ENCODE measurements at regions not wholly inside any gene's neighbourhood (a gene's known extent, or its start where the extent isn't known, plus 50 kb on each side); places are given as distances from the start of the nearest gene placed in this dataset.
"Not testable (repeated sequence)": the region's sequence is repeated elsewhere in the genome, so short reads cannot be mapped to it uniquely, and the experiment has no call there.

DNA sequence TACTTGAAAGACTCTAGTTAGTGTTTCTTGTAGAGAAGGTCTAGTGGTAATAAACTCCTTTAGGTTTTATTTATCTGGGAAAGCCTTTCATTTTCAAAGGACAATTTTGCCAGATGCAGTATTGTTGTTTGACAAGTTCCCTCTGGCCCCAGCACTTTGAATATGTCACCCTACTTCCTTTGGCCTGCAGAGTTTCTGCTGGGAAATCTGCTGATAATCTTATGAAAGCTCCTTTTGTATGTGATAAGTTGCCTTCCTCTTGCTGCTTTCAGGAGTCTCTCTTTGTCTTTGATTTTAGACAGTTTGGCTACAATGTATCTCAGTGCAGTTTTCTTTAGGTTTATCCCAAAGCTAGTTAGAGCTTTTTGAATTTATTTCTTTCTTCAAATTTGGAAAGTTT lies 106.2 kb upstream of the L3MBTL4 start:
- H3K4me1 Mint-ChIP-seq (ENCODE audit: unreplicated experiment), result no peaks in the 10 kb centered on the region
- no peak overlapping the region for H3K27ac Mint-ChIP-seq (ENCODE audit: unreplicated experiment)
- TF ChIP-seq, protein P1, sequence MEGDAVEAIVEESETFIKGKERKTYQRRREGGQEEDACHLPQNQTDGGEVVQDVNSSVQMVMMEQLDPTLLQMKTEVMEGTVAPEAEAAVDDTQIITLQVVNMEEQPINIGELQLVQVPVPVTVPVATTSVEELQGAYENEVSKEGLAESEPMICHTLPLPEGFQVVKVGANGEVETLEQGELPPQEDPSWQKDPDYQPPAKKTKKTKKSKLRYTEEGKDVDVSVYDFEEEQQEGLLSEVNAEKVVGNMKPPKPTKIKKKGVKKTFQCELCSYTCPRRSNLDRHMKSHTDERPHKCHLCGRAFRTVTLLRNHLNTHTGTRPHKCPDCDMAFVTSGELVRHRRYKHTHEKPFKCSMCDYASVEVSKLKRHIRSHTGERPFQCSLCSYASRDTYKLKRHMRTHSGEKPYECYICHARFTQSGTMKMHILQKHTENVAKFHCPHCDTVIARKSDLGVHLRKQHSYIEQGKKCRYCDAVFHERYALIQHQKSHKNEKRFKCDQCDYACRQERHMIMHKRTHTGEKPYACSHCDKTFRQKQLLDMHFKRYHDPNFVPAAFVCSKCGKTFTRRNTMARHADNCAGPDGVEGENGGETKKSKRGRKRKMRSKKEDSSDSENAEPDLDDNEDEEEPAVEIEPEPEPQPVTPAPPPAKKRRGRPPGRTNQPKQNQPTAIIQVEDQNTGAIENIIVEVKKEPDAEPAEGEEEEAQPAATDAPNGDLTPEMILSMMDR (IDR thresholded peaks at IDR 0.05), result no peak
- no peak for DNase-seq (ENCODE audit: extremely low spot score, unreplicated experiment)
- no peak overlapping the region for H3K4me3 Mint-ChIP-seq (ENCODE audit: unreplicated experiment)
- peaks cover 65% of the 10 kb centered on the region for H3K27me3 Mint-ChIP-seq (ENCODE audit: unreplicated experiment)
- H3K9me3 Mint-ChIP-seq (ENCODE audit: unreplicated experiment), result peaks cover 14% of the 10 kb centered on the region
- H3K36me3 Mint-ChIP-seq (ENCODE audit: unreplicated experiment), result peaks cover 3% of the 10 kb centered on the region

DNA sequence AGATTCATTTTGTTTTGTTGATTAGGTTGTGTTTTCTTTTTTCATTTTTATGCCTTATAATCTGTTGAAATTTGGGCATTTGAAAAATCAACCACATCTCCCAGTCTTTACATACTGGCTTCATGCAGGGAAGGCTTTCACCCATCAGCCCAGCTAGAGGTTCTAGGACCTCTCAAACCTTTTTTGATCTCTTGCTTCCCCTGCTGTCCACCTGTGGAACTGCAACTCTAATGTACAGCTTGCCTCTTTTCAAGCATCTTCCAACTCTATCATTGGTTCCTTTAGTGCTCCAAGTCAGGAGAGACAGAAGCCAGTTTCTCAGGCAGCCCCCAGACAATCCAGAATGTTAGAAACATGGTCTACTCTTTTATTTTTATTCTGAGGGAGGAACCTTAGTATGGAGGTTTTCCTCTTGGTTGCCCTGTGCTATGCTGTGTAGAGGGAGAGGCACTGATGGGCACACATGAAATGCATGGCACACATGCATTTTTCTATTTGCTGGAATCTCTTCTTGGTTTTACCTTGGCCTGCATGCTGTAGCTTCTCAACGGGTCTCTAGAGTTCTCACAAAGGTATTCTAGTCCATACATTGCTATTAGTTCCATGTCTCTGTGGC lies 107.2 kb upstream of the L3MBTL4 start:
- H3K36me3 Mint-ChIP-seq (ENCODE audit: unreplicated experiment), result peaks cover 3% of the 10 kb centered on the region
- no peak for DNase-seq (ENCODE audit: extremely low spot score, unreplicated experiment)
- TF ChIP-seq, protein P1 (IDR thresholded peaks at IDR 0.05), result peak; percentile 72
- H3K27ac Mint-ChIP-seq (ENCODE audit: unreplicated experiment), result no peak overlapping the region
- peaks cover 61% of the 10 kb centered on the region for H3K27me3 Mint-ChIP-seq (ENCODE audit: unreplicated experiment)
- H3K4me3 Mint-ChIP-seq (ENCODE audit: unreplicated experiment), result no peak overlapping the region
- peaks cover 10% of the 10 kb centered on the region for H3K9me3 Mint-ChIP-seq (ENCODE audit: unreplicated experiment)
- no peaks in the 10 kb centered on the region for H3K4me1 Mint-ChIP-seq (ENCODE audit: unreplicated experiment)

DNA sequence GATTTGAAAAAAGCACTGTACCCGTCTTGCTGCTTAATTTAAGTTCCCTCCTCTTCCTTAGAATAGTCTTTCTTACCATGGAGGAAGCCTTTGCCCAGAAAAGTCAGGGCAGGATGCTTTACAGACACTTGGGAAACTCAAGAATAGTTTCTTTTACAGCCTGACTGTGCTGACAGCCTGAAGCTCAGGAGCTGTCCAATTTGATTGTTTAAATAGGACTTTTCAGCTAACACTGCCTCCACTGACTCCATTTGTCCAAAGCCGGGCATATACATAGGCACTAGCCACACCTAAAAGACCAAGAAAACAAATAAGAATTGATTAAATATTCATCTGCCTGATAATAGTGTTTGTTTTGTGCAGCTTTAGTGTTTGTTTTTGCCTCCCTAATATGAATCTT lies 110.9 kb upstream of the L3MBTL4 start:
- Mint-ChIP-seq H3K27ac (ENCODE audit: unreplicated experiment) (no peak overlapping the region), H3K27me3 (ENCODE audit: unreplicated experiment) (peaks cover 58% of the 10 kb centered on the region), H3K4me3 (ENCODE audit: unreplicated experiment) (no peak overlapping the region), H3K4me1 (ENCODE audit: unreplicated experiment) (no peaks in the 10 kb centered on the region), H3K9me3 (ENCODE audit: unreplicated experiment) (peaks cover 10% of the 10 kb centered on the region), H3K36me3 (ENCODE audit: unreplicated experiment) (peaks cover 3% of the 10 kb centered on the region)
- TF ChIP-seq, protein P1 (IDR thresholded peaks at IDR 0.05), result no peak
- no peak for DNase-seq (ENCODE audit: extremely low spot score, unreplicated experiment)

DNA sequence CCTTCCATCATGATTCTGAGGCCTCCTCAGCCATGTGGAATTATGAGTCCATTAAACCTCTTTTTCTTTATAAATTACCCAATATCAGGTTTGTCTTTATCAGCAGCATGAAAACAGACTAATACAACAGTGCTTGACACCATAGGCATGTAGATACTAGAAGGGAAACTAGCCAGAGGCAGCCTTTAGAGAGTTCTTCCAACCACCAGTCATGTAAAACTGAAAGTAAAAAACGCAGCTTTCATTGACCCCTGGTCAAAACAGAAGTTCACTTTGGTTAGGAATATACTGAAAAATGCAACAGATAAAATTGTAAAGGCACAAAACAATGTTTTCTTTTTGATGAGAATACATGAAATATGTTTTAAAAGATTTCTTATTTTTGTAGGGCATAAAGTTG lies 122.8 kb upstream of the L3MBTL4 start:
- H3K27ac Mint-ChIP-seq (ENCODE audit: unreplicated experiment), result no peak overlapping the region

DNA sequence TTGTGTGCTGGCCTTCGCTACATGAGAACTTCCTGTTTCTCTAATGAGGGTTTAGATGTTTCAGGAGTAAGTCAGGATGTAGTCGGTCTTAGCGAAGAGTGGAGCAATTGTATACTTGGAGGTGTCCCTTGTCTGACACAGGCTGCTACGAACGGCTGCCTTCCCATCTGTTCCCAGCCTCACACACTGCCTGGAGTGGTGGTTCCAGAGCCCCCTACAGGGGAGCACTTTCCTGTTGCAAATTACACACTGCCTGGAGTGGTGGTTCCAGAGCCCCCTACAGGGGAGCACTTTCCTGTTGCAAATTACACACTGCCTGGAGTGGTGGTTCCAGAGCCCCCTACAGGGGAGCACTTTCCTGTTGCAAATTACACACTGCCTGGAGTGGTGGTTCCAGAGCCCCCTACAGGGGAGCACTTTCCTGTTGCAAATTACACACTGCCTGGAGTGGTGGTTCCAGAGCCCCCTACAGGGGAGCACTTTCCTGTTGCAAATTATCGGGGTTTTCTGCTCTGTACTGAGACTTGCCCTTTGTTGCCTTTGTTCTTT lies 126.5 kb upstream of the L3MBTL4 start:
- H3K36me3 Mint-ChIP-seq (ENCODE audit: unreplicated experiment); H3K27ac Mint-ChIP-seq (ENCODE audit: unreplicated experiment); H3K9me3 Mint-ChIP-seq (ENCODE audit: unreplicated experiment); DNase-seq (ENCODE audit: extremely low spot score, unreplicated experiment); H3K4me3 Mint-ChIP-seq (ENCODE audit: unreplicated experiment): not testable (repeated sequence)
- Mint-ChIP-seq H3K4me1 (ENCODE audit: unreplicated experiment) (peaks cover 14% of the 10 kb centered on the region), H3K27me3 (ENCODE audit: unreplicated experiment) (peaks cover 15% of the 10 kb centered on the region)
- TF ChIP-seq, protein P1 (IDR thresholded peaks at IDR 0.05), result peak; percentile 53

More for the DNA sequence above, 122.8 kb upstream of the L3MBTL4 start:
- Mint-ChIP-seq H3K4me1 (ENCODE audit: unreplicated experiment) (peaks cover 14% of the 10 kb centered on the region), H3K9me3 (ENCODE audit: unreplicated experiment) (no peaks in the 10 kb centered on the region), H3K27me3 (ENCODE audit: unreplicated experiment) (peaks cover 15% of the 10 kb centered on the region), H3K36me3 (ENCODE audit: unreplicated experiment) (no peaks in the 10 kb centered on the region), H3K4me3 (ENCODE audit: unreplicated experiment) (no peak overlapping the region)
- TF ChIP-seq, protein P1 (IDR thresholded peaks at IDR 0.05), result no peak
- DNase-seq (ENCODE audit: extremely low spot score, unreplicated experiment), result no peak
